H1 (cell line): ENCODE measurements at regions not wholly inside any gene's neighbourhood (a gene's known extent, or its start where the extent isn't known, plus 50 kb on each side); places are given as distances from the start of the nearest gene placed in this dataset.

Experiments used
- GABPA ChIP-seq: IDR thresholded peaks from 2 replicates; pipeline ENCODE4 v1.6.1; 2011; ENCODE audit warnings: mild to moderate bottlenecking, low read length, moderate library complexity, borderline replicate concordance; ENCODE audit not compliant: insufficient read depth
- POLR2A ChIP-seq, 2 experiments: IDR thresholded peaks; 1 replicate in 1 of 2; 2 replicates in 1 of 2; pipeline ENCODE4 v1.6.1; 2011; ENCODE audit warnings: low read depth in 2 of 2, low read length in 2 of 2, mild to moderate bottlenecking in 2 of 2; ENCODE audit errors: control extremely low read depth in 1 of 2

DNA sequence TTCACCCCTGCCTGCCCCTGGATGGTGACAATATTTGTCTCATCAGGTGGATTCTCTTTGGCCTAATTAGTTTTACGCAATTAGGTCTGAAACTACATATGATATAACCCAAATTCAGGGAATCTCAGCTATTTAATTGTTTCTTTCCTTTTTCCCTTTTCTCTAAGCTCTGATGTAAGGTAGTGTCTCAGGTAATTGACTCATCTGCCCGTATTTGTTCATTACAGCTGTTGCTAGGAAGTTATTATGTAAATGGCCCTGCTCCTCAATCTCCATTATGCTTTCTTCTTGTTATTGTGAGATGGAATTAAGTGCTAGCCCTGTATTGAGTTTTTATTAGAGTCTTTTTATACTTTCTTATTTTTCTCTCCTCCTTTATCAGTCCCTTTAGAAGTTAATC lies 378.2 kb upstream of the ARID1B start:
- TF ChIP-seq GABPA (no peak), POLR2A (IDR thresholded peaks at IDR 0.05; ENCODE audit: control extremely low read depth in 1 of 2, low read depth in 2 of 2, low read length in 2 of 2) (no peak)
